ENCODE measurements at regions not wholly inside any gene's neighbourhood (a gene's known extent, or its start where the extent isn't known, plus 50 kb on each side); places are given as distances from the start of the nearest gene placed in this dataset.

DNA sequence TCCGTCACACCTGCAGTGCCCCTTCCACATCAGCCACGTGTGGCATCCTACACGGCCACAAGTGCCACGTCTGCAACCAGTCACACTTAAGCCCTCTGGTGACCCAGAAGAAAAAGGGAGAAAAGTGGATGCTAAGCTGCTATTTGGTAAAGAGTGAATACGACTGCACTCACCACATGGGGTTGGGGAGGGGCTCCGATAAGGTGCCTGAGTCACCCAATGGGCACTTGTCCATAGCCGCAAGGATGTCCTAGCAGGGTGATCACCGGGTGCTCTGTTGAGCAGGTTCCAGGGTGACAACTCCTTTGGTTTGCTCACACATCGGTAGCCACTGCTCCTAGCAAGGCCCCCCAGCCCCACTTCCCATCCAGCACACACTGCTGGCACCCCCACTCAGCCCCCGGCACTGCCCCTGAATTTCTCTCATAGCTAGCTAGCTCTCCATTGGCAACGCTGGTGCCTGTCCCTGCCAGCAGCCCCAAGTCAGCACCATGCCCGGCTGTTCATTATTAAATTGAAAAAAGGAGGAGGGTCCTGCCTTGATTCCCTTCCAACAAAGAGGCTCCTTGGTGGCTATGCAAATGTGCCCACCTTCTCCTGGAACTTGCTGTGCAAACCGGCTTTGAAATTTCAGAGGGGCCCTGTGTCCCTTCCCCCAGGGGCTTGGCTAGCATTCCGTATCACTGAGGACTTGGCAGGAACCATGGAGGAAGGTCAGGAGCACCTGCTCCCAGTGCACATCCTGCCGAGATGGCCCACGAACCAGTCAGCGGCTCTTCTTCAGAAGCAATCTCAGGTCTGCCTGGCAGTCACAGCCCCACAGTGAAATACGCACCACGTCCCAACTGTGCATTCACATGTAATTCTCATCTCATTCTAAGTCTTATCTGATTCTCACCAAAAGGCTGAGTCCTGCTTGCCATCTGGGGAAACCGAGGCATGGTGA, 227.7 kb upstream of the DIO3 start:
- TF ChIP-seq, protein P1, sequence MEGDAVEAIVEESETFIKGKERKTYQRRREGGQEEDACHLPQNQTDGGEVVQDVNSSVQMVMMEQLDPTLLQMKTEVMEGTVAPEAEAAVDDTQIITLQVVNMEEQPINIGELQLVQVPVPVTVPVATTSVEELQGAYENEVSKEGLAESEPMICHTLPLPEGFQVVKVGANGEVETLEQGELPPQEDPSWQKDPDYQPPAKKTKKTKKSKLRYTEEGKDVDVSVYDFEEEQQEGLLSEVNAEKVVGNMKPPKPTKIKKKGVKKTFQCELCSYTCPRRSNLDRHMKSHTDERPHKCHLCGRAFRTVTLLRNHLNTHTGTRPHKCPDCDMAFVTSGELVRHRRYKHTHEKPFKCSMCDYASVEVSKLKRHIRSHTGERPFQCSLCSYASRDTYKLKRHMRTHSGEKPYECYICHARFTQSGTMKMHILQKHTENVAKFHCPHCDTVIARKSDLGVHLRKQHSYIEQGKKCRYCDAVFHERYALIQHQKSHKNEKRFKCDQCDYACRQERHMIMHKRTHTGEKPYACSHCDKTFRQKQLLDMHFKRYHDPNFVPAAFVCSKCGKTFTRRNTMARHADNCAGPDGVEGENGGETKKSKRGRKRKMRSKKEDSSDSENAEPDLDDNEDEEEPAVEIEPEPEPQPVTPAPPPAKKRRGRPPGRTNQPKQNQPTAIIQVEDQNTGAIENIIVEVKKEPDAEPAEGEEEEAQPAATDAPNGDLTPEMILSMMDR (IDR thresholded peaks at IDR 0.05; ENCODE audit: low read depth, low read length) = no peak
- DNase-seq (ENCODE audit: extremely low read depth, low read depth) = no peak

DNA sequence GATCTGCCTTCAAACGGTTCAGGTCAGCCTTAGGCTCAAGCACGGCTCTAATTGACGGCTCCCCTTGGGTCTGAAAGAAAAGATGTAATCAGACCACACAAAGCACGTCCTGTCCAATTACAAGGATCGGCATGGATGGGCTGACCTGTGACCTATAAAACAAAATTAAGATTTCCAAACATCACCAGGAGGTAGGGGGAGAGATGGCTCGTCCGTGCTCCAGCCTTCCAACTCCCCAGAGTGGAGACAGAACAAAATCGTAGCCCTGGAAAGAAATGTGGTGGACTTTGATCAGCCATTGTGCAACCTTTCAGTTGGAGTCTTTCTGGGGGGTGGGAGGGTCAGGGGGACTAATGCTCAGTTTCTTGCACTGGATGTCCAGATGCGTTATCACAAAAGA, 226.6 kb upstream of the DIO3 start:
- TF ChIP-seq, protein P1 (IDR thresholded peaks at IDR 0.05; ENCODE audit: low read depth, low read length) = no peak
- DNase-seq (ENCODE audit: extremely low read depth, low read depth) = no peak

DNA sequence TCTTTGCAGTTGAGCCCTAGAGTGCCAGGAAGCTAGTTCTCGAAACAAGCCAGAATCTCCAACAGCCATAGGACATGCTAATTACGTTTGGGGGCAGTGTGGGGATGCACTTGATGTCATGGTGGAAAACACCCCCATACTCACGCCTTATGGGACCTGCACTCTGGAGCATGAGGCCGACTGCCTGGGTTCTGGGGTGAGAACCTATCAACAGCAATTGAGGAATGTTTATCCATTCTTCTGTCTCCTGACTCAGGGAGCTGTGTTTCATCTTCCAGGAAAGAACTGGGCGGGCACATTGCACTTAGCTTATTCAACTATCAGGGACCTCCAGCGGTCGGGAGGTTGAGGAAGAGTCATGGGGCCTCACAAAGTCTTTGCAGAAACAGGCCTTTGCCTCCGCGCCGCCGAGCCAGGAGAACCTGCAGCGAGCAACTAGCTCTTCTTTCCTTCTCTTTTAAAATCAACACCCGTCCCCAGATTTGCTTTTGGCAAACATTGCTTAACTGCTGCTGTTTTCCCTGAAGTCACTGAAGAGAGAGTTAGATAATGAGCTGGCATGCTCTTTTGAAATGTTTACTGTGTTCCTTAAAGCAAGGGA, 226.1 kb upstream of the DIO3 start:
- TF ChIP-seq, protein P1 (IDR thresholded peaks at IDR 0.05; ENCODE audit: low read depth, low read length) = no peak
- no peak for DNase-seq (ENCODE audit: extremely low read depth, low read depth)

DNA sequence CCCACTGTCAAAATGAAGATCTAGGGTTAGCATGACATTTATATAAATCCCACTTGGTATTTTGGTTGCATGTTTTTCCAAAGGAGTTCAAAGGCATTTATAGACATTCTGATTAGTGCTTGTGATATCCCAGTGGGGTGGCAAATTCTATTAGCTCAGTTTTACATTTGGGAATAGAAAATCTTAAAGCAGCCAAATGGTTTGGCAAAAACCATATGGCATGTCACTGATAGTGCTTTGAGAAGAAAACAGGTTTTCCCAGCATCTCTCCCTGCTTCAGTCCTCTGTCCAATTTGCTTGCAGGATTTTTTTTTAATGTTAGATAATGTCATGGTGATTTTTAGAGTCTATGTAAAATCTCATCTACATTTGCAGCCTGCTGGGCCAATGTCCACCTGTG, 225.1 kb upstream of the DIO3 start:
- no peak for DNase-seq (ENCODE audit: extremely low read depth, low read depth)
- TF ChIP-seq, protein P1 (IDR thresholded peaks at IDR 0.05; ENCODE audit: low read depth, low read length) = no peak

DNA sequence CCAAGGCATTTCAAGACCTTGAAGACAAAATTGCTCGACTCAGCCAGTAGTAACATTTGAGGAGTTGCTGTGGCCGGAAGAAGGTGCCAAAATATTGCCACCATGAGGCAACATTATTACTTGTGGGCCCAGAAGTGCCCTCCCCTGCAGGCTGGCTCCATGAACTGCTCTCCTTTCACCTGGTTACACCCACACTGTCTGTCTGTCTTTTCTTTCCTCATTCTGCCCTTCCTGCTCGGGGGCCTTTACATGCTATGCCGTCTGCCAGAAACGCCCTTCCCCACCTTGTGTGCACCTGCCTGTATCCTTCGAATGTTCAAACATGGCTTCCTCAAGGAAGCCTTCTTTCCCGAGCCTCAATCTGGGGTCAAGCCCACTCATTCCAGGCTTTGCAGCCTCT, 224.2 kb upstream of the DIO3 start:
- TF ChIP-seq, protein P1 (IDR thresholded peaks at IDR 0.05; ENCODE audit: low read depth, low read length) = no peak
- DNase-seq (ENCODE audit: extremely low read depth, low read depth) = no peak

DNA sequence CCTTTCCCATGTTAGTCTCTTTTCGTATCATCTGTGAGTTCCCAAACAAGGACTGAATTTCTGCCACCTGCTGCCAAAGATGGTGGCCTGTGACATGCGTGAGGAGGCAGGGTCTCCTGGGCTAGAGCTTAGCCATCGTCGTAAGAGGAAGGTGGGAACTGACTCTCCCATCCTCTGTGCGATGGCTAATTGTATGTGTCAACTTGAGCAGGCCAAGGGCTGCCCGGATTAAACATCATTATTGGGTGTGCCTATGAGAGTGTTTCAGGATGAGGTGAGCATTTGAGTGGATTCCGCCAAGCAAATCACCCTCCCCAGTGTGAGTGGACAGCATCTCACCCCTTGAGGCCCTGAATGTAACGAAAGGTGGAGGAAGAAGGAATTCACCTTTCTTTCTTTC, 220.7 kb upstream of the DIO3 start:
- TF ChIP-seq, protein P1 (IDR thresholded peaks at IDR 0.05; ENCODE audit: low read depth, low read length) = no peak
- no peak for DNase-seq (ENCODE audit: extremely low read depth, low read depth)

All from AG09319 (cell line).